LNCaP clone FGC (cell line): ENCODE measurements at regions not wholly inside any gene's neighbourhood (a gene's known extent, or its start where the extent isn't known, plus 50 kb on each side); places are given as distances from the start of the nearest gene placed in this dataset.

Experiments used
- DNase-seq: peaks from one replicate; pipeline ENCODE4 v3.0.0-alpha.2; 2011; ENCODE audit warnings: low read depth
- H3K4me3 ChIP-seq: 2 replicates; pipeline ENCODE4 v1.5.1; 2011; ENCODE audit warnings: mild to moderate bottlenecking, low read depth, low read length, control low read depth
- CTCF ChIP-seq: IDR thresholded peaks from 2 replicates; pipeline ENCODE4 v1.5.1; 2012; ENCODE audit warnings: mild to moderate bottlenecking; ENCODE audit not compliant: control insufficient read depth, insufficient read depth; ENCODE audit errors: extremely low read depth

- H3K4me3 ChIP-seq: no peak overlapping the region
- no peak for DNase-seq
- no peak for TF ChIP-seq CTCF
Observed at GRCh38 chr11:24389575-24389974, 107.3 kb upstream of the LUZP2 start.

- DNase-seq: no peak
Observed at GRCh38 chr11:24390016-24390415, 106.8 kb upstream of the LUZP2 start.

GRCh38 chr11:24390762-24391161 is 106.1 kb upstream of the LUZP2 start:
- TF ChIP-seq CTCF: no peak

More at GRCh38 chr11:24390016-24390415, 106.8 kb upstream of the LUZP2 start:
- H3K4me3 ChIP-seq: no peak overlapping the region
- TF ChIP-seq CTCF: no peak

GRCh38 chr11:24391167-24391566 is 105.7 kb upstream of the LUZP2 start:
- DNase-seq: no peak

More at GRCh38 chr11:24390762-24391161, 106.1 kb upstream of the LUZP2 start:
- no peak for DNase-seq
- no peak overlapping the region for H3K4me3 ChIP-seq

GRCh38 chr11:24400059-24400665 is 96.7 kb upstream of the LUZP2 start:
- no peak for DNase-seq
- no peak overlapping the region for H3K4me3 ChIP-seq
- TF ChIP-seq CTCF: no peak

More at GRCh38 chr11:24391167-24391566, 105.7 kb upstream of the LUZP2 start:
- no peak for TF ChIP-seq CTCF
- H3K4me3 ChIP-seq: no peak overlapping the region

GRCh38 chr11:24406389-24406788 is 90.5 kb upstream of the LUZP2 start:
- no peak for TF ChIP-seq CTCF
- DNase-seq: no peak
- H3K4me3 ChIP-seq: no peak overlapping the region

- no peak for DNase-seq
- no peak overlapping the region for H3K4me3 ChIP-seq
- no peak for TF ChIP-seq CTCF
Observed at GRCh38 chr11:24406980-24407379, 89.9 kb upstream of the LUZP2 start.
